ENCODE measurements at regions not wholly inside any gene's neighbourhood (a gene's known extent, or its start where the extent isn't known, plus 50 kb on each side); places are given as distances from the start of the nearest gene placed in this dataset.

GRCh38 chr9:26221290-26221689, 543.0 kb upstream of the TUSC1 start (continued):
- TF ChIP-seq IRF3 (IDR thresholded peaks at IDR 0.05; ENCODE audit: low read depth, low read length): no peak

GRCh38 chr9:26220367-26220766, 542.1 kb upstream of the TUSC1 start:
- H3K36me3 ChIP-seq (replicated peaks in 1 of 2; ENCODE audit: control insufficient read depth in 1 of 2, insufficient read depth in 2 of 2, low read length in 1 of 2): no peaks in the 10 kb centered on the region
- H3F3A ChIP-seq (replicated peaks; ENCODE audit: insufficient read depth): no peaks in the 10 kb centered on the region
- no peak for TF ChIP-seq SMC3 (IDR thresholded peaks at IDR 0.05; ENCODE audit: low read depth, low read length)
- no peak for TF ChIP-seq FOXJ3 (CRISPR knock-in tag; IDR thresholded peaks at IDR 0.05)
- no peak for TF ChIP-seq SIN3A (IDR thresholded peaks at IDR 0.05; ENCODE audit: borderline replicate concordance, low read depth, low read length)
- TF ChIP-seq MAX (IDR thresholded peaks at IDR 0.05; ENCODE audit: low read depth): no peak
- TF ChIP-seq EP300 (IDR thresholded peaks at IDR 0.05; ENCODE audit: borderline replicate concordance in 1 of 2, low read depth in 1 of 2, low read length in 1 of 2): no peak
- no peak for TF ChIP-seq IRF3 (IDR thresholded peaks at IDR 0.05; ENCODE audit: low read depth, low read length)
- TF ChIP-seq NFIC (IDR thresholded peaks at IDR 0.05; ENCODE audit: borderline replicate concordance): no peak
- no peak for TF ChIP-seq TEAD4 (IDR thresholded peaks at IDR 0.05; ENCODE audit: borderline replicate concordance, insufficient read depth)
- no peak for TF ChIP-seq TAF1 (IDR thresholded peaks at IDR 0.05; ENCODE audit: borderline replicate concordance, low read depth, low read length)
- no peak for TF ChIP-seq REST (IDR thresholded peaks at IDR 0.05; ENCODE audit: low read depth, low read length)
- no peak for TF ChIP-seq GABPA (IDR thresholded peaks at IDR 0.05; ENCODE audit: low read depth)
- TF ChIP-seq FOXM1 (IDR thresholded peaks at IDR 0.05; ENCODE audit: low read depth): no peak
- TF ChIP-seq RAD21 (IDR thresholded peaks at IDR 0.05; ENCODE audit: low read length): no peak
- no peak for TF ChIP-seq GATA2 (CRISPR knock-in tag; IDR thresholded peaks at IDR 0.05)
- TF ChIP-seq, protein P1, sequence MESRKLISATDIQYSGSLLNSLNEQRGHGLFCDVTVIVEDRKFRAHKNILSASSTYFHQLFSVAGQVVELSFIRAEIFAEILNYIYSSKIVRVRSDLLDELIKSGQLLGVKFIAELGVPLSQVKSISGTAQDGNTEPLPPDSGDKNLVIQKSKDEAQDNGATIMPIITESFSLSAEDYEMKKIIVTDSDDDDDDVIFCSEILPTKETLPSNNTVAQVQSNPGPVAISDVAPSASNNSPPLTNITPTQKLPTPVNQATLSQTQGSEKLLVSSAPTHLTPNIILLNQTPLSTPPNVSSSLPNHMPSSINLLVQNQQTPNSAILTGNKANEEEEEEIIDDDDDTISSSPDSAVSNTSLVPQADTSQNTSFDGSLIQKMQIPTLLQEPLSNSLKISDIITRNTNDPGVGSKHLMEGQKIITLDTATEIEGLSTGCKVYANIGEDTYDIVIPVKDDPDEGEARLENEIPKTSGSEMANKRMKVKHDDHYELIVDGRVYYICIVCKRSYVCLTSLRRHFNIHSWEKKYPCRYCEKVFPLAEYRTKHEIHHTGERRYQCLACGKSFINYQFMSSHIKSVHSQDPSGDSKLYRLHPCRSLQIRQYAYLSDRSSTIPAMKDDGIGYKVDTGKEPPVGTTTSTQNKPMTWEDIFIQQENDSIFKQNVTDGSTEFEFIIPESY (IDR thresholded peaks at IDR 0.05; ENCODE audit: borderline replicate concordance, low read depth): no peak
- TF ChIP-seq RXRA (IDR thresholded peaks at IDR 0.05; ENCODE audit: borderline replicate concordance, low read depth): no peak
- TF ChIP-seq POLR2AphosphoS5 (IDR thresholded peaks at IDR 0.05; ENCODE audit: low read depth, low read length): no peak
- TF ChIP-seq TCF12 (IDR thresholded peaks at IDR 0.05): no peak
- no peaks in the 10 kb centered on the region for H3K27me3 ChIP-seq (ENCODE audit: insufficient read depth)
- H3K4me1 ChIP-seq (ENCODE audit: control insufficient read depth in 1 of 2, insufficient read depth in 2 of 2, low read depth in 1 of 2, low read length in 1 of 2): no peaks in the 10 kb centered on the region
- DNase-seq: no peak
- no peaks in the 10 kb centered on the region for H4K20me1 ChIP-seq (ENCODE audit: insufficient read depth)
- no peaks in the 10 kb centered on the region for H3K9me2 ChIP-seq
- no peaks in the 10 kb centered on the region for H3K9me3 ChIP-seq
- no peak overlapping the region for H3K4me3 ChIP-seq (ENCODE audit: low read depth in 2 of 2, low read length in 1 of 2)
- CTCF ChIA-PET: interaction anchor here (2.0 kb wide), 1 partner anchor 256 kb away, joined by 4 read pairs; no protein-coding TSS in a partner anchor
- H3K4me2 ChIP-seq: no peak overlapping the region
- POLR2A ChIA-PET: no interaction called here
- H3K79me2 ChIP-seq (ENCODE audit: insufficient read depth): no peaks in the 10 kb centered on the region
- H3K27ac ChIP-seq (ENCODE audit: low read depth in 2 of 2, low read length in 1 of 2): no peak overlapping the region
- no peak overlapping the region for H2AFZ ChIP-seq (ENCODE audit: low read depth)
- no peak overlapping the region for H3K9ac ChIP-seq

All from SK-N-SH (cell line).